ENCODE measurements at regions not wholly inside any gene's neighbourhood (a gene's known extent, or its start where the extent isn't known, plus 50 kb on each side); places are given as distances from the start of the nearest gene placed in this dataset.
"Not testable (repeated sequence)": the region's sequence is repeated elsewhere in the genome, so short reads cannot be mapped to it uniquely, and the experiment has no call there.

DNA sequence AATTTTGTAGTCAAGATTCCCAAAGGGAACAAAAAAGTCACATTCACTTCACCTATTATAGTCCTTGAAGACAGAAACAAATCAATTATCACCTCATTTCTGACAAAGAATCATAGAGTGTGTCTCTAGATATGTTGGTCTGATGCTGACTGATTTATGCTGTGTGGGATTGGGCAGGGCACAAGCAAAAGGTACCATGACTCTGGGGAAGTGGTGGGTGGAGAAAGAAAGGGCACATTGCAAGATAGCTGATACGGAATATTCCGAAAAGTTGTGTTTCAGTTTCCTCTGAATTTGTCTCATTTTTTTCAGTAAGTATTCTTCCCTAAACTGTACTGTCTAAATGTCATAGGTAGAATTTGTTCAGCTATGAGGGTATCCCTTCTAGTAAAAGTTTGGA, 268.0 kb downstream of the MREG start:
- DNase-seq (ENCODE audit: low spot score) = no peak

DNA sequence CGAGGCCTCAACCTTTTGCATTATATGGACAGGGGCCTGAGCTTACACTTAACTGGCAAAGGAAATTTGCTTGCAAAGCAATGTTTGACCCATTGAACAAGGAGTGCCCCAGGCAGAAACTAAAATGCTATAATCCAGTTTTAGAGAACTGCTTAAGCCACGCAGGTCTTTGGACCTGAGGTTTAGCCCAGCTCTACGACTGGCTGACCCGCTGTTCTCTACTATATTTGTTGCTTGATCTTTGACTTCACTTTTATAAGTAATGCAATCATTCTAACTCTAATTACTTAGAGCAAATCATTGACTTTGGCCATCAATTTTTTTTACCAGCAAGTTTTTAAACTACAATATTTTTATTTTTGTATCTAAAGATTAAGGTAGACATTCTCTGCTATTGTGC, 268.8 kb downstream of the MREG start:
- no peak for DNase-seq (ENCODE audit: low spot score)

DNA sequence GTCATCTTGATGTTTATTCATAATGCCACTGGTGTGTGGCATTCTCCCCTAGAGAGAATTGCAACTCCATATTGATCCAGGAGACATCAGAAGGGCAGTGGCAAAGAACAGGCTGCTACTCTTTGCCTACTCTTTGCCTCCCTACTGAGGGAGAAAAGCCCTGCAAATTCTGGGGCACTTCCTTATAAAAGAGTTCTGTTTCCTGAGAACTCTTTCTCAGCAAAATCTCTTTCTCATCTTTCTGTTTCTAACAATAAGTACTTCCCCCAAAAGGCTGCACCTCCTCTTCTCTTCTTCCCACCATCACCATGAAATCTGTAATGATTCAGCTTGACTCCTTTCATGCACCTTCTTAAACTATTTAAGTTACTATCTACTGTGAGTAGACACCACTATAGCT, 270.3 kb downstream of the MREG start:
- no peak for DNase-seq (ENCODE audit: low spot score)

DNA sequence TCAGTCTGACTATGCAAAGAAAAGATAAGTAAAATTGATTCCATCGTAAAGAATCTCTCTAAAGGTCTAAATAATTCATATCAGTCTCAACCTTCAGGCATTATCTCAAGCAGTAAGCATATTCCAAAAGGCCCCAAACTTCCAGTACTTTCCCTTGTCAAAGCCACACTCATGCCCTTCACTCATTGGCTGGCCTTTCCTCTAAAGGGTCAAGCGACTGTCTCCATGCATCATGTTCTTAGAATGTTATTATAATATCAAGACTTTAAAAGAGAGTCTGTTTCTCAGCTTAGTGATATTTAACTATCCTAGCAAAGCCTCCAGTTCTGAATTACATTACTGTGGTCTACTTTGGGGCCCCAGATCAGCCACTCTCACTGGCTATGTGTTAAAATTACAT, 271.3 kb downstream of the MREG start:
- no peak for DNase-seq (ENCODE audit: low spot score)

DNA sequence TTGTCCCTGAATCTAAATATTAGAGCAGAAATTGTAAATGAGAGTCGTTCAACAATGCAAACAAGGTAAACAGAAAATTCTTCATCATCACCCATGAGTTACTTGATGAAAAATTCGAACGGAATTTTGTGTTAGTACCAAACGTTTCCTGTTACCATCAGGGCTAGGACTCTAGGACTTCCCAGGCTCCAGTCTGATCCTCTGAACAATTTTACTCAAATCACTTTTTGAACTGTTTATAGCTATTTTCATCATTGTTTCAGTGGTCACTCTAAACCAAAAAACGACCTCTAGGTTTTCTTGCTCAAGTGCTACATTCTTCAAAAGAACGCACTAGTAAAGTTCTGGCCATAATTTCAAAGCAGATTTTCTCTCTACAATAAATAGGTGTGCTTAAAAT, 273.3 kb downstream of the MREG start:
- DNase-seq (ENCODE audit: low spot score) = no peak

DNA sequence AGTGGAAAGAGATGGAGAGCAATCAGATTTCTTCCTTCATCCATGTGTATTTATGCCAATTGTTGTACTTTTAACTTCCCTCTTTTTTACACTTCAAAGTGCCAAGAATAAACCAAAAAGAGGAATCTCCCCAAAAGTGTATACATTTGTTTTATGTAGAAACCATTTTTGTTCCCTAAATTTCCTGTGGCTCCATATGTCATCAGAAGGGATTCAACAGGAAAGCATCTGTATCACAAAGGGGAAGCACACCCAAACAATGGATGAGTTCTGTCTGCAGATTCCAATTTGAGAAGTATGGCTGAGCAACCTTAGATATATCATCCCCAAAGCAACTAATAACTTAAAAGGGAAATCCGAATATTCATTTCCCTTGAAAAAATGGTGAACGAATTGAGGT, 275.0 kb downstream of the MREG start:
- DNase-seq (ENCODE audit: low spot score) = no peak

DNA sequence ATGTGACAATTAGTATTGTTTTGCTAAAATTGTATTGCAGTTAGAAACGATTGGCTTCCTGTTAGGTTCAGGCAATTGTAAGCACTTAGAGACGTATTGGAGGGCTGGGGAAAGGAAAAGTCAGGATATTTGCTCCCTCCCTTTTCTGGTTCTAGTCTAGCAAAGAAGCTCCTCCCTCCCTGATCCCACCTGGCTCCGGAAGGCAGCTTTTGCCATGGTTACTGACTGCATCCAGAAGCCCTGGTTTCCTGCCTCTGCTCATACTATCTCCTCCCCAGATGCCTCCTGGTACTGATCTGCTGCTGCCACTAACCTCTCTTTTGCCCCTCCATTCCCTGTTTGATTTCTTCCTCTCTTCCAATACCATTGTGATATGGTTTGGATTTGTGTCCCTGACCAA, 275.9 kb downstream of the MREG start:
- no peak for DNase-seq (ENCODE audit: low spot score)

DNA sequence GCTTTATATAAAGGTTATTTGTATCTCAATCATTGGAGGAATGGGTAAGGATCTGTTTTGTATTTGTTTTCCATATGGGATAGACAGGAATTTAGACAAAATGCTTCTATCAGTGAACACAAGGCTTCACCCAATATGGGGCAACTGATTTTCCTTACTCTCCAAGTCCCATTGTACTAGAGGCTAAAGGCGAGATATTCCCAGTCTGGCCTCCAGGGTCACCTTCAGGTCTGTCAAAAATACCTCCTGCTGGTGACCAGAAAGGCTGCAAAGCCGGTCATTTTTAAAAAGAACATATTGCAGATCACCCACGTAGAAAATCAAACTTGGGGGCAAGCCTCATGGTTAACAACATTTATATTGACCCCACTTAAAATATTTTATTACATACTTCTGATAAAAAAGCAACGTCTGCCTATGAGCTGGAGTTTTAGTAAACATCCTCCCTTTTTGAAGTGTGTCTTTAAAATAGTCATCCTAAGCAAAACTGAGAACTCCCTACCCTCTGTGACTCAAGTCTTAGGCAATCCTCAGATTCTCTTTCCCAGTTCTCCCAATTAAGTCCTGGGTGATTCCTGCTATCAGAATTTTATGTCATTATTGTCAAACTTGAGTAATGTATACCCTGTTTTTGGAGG, 276.6 kb downstream of the MREG start:
- peak; percentile 22 for DNase-seq (ENCODE audit: low spot score)

DNA sequence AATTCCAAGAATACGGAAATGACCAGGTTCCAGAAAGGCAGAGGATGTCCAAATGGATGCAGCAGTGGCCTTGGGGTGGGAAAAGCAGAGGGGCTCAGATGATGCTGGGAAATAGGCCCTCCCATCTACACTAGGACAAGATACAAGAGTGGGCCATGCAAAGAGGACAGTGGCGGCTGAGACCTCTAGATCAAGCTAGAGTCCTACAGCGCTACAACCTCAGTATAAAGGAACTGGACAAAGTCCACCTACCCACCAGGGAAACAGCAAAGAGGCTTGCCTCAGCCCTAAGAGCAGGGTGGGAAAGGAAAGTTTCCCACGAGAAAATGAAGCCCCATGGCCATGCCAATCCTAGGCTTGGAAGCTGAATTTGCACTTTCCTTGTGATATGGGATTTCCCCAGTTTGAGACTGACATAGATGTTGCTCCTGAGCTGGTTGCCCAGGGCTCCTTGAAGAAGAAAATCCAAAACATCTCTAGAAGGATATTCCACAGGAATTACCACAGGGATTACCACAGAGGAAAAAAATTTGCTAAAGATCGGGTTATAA, 282.2 kb downstream of the MREG start:
- DNase-seq (ENCODE audit: low spot score) = no peak

DNA sequence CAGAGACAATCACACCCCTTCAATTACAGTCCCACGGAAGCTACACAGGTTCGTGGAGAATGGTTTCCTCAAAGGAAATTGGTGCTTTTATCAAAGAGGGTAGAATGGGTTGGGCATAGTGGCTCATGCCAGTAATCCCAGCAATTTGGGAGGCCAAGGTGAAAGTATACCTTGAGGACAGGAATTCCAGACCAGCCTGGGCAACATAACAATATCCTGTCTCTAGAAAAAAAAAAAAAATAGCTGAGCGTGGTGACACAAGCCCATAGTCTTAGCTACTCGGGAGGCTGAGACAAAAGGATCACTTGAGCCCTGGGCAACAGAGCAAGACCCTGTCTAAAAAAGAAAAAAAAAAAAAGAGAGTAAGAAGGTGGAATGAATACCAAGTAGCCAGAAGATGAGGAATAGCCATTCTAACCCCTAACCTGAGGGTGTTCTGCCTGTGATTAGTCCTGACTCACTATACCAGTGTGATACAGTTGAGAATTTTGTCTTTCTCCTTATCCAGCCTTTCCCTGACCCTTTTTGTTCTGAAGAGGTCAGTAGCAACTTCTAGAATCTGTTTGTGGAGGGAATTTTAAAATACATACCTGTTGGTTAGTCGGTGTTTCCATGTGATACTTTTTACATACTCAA, 283.2 kb downstream of the MREG start:
- no peak for DNase-seq (ENCODE audit: low spot score)

DNA sequence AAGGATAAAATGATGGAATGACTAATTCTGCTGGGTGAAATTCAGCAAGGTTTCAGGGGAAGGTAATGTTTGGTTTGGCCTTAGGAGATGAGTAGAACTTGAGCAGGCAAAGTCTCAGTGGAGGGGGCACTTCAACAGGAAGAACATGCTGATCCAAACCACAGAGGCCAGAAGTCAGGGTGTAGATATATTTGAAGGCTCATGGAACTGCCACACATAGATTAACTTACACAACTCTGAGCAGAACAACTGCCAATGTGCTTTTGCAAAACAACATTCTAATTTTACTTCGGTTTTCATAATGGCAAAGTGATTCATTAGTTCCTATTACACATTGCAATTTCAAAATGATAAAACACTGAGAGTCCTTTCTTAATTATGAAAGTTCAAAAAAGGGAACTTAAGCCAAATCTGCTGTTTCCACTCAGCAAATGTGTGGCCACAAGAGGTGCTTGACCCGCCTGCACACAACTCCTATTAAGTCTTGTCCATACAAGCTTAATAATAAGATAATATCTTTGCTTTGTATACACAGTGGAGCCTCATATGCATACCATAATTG, 284.8 kb downstream of the MREG start:
- DNase-seq (ENCODE audit: low spot score) = no peak

DNA sequence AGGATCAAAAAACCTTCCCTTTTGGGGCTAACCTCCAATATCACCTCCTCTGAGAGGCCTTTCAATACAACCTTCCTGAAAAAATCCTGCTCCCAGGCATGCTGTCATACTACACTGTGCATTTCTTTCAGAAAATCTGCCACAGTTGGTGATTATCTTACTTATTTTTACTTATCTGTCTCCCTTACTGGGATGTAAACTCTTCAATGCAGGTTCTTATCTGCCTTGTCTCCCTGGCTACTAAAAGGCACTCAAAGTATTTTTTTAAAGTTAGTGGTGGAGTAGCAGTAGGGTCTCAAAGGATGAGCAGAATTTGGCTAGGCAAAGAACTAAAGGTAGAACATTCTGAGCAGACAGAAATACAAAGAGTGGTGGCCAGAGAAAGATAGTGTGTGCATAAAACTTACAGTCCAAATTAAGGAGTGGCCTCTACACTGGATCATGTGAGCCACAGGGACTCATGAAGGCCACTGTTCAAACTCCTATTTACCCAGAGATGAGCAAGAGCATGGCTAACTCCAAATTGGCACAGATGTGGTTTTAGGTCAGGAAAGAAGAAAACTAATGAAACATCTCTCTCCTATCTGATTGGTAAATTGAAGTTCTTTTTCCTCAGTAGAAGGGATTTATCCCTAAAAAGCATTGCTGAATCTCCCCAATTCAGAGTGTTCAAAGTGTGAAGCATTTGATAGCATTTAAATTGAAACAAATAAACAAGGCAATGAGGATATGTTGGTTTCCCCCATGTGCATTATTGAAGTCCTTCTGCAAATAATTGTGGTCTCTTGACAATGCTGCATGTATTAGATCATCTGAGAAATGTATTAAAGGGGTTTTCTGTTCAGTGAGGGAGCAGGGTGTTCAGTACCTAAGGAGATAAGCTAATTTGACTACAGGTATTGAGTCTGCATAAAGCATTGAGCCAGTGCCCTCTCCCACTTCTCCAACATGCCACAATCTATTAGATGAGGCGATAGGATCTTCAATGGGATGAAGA, 285.5 kb downstream of the MREG start:
- no peak for DNase-seq (ENCODE audit: low spot score)

DNA sequence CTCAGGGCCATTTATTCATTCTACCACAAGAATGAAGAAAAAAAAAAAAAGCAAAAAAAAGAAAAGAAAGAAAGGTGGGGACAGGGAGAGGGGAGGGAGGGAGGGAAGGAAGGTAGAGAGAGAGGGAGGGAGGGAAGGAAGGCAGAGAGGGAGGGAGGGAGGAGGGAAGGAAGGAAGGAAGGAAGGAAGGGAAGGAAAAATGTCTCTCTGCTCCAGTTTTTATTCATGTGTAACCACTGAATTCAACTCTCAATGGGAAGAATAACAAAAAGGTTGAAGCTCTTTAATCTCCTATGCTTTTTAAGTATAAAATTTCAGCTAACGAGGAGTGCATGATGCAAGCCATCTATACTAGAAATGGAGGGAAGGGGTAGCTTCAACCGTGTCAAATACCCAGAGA, 287.3 kb downstream of the MREG start:
- no peak for DNase-seq (ENCODE audit: low spot score)

DNA sequence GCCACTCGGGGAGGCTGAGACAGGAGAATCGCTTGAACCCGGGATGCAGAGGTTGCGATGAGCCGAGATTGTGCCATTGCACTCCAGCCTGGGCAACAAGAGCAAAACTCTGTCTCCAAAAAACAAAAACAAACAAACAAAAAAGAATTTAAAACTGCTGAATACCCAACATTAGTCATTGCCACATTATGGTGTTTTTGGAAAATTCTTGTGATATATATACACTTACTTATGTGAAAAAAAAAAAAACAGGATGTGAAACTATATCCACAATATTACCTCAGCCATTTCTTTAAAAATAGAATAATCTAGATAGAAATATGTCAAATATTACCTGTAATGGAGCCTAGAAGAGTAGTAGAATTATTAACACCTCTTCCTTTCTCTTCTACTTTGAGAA, 288.3 kb upstream of the FN1 start:
- DNase-seq (ENCODE audit: low spot score) = no peak

DNA sequence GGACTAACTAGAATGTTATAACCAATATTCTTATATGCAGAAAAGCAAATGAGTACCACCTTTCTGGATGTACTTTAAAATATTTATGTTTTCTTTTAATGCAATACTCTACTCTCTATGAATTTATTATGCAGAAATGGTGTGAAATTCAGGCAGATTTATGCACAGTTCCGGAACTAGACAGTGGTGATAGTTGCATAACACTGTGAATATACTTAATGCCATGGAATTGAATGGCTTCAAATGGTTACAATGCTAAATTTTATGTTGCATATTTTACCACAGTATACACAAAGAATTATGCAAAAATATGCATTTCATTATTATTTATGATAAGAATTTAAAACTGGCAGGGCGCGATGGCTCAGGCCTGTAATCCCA, 287.8 kb upstream of the FN1 start:
- no peak for DNase-seq (ENCODE audit: low spot score)

DNA sequence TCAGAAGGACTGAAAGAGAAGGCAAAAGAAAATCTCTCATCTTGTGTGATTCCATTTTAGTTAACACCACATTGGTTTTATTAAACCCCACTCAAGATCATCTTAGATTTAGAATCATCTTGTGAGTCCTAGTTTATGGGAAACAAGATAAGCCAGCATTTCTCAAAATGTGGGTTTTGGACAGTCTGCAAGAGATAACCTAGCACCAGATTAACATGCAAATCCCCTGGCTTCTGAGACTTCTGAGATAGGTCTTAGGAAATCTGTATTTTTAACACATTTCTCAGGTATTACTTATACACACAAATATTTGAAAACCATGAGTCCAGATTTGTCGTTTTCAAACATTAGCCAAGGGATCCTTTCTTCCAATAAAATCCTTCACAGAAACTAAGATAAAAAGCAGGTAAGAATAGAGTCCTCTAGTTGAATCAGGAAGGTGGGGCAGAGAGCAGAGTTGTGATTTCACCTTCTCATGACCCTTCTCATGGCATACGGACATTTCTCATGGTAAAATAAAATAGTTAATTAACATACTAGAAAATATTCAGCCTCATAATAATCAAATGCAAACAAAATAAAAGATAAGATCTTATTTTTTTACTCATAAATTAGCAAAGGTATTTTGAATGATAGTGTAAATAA, 287.2 kb upstream of the FN1 start:
- no peak for DNase-seq (ENCODE audit: low spot score)

DNA sequence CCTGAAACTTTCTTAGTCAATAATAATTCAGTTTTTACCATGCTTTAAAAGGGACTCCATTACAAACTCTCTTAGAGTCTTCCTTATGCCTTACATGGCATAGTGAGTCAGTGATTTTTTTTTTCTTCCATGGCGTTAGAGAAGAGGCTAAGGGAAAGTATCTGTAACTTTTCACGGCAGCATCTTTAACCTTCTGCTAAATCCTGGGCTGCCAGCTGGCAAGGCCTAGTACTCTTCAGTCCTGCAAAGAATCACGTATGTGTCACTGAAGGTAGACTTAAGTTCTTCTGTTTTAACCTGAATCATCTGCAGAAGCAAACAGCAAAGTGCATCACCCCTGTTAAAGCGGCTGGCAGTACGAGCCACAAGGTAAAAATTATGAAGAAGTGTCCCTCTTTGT, 286.3 kb upstream of the FN1 start:
- DNase-seq (ENCODE audit: low spot score) = no peak

DNA sequence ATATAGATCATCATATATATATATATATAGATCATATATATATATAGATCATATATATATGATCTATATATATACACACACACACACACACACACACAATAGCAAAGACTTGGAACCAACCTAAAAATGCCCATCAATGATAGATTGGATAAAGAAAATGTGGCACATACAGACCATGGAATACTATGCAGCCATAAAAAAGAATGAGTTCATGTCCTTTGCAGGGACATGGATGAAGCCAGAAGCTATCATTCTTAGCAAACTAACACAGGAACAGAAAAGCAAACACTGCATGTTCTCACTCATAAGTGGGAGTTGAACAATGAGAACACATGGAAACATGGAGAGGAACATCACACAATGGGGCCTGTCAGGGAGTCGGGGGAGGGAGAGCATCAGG, 285.6 kb upstream of the FN1 start:
- not testable (repeated sequence) for DNase-seq (ENCODE audit: low spot score)

DNA sequence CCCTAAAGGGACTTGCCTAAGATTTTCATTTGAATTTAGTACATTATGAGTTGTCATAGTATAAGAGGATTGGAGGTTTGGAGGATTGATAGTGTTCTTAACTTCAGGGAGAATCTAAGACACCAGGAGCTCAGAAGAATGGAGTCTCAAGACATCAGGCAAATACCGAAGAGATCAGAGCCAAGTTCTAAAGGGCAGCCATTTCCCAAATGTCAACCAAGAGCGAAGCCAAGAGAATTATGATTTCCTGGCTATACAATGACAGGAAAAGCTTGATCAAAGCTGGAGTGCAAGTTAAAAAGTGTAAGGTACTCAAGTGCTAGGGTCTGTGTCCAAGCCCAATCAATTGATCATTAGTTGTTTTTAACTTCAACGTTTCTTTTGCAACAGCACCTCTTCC, 283.0 kb upstream of the FN1 start:
- no peak for DNase-seq (ENCODE audit: low spot score)

DNA sequence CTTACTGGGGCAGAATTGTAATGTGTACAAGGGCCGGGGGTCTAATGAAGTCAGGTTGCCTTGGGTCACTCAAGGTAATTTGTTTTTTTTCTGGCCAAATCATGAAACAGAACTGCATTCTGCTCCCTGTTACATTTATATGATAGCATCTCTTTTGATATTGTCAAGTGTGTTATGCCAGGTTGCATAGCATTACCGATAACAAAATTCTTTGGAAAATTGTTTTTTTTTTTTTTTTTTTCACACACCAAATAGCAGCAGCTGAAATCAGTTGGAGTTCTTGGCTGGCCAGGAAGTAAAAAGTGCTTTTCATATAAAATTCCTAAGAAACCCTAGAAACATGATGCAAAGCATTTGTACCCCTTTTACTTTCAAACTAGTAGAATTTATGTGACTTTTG, 282.6 kb upstream of the FN1 start:
- DNase-seq (ENCODE audit: low spot score) = no peak

DNA sequence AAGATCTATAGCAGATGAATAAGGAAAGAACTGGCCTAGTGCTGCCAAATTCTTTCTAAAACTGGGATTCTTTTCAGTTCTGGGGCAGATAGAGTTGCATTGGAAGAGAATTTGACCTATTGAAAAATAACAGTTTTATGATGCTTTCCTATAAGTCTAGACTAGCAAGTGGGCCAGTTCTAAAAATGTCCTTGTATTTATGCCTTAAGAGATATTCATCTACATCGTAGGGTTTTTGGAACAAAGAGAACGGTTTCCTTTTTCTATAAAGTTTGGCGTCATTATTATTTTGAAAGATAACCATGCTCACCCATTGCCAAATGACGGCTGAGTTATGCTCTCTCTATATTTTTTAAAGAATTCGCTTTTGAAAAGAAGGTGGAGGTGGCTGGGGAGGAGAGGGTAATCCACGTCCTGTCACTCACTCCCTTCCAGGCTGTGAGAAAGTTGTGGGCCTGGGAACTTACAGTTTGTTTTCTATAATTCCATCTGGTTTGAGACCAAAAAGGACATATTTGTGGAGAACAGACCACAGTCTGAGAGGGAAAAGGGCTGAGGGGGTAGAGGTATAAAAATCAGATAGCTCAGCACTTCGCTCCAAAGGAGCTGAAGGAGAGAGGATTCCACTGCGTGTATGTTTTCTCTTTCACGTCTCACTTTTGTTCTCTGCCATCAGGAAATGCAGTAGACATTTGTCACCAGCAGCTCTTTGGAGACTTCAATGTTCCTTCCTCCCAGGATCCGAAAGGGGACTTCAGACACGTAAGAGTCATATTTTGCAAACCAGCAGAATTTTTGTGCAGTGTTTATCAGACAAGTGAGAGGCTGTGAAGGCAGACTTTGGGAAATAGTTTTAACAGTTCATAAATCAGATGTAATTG, 281.9 kb upstream of the FN1 start:
- no peak for DNase-seq (ENCODE audit: low spot score)

Data from NAMALWA (cell line).